ENCODE measurements at regions not wholly inside any gene's neighbourhood (a gene's known extent, or its start where the extent isn't known, plus 50 kb on each side); places are given as distances from the start of the nearest gene placed in this dataset.

- Histone ChIP-seq H3K36me3 (ENCODE audit: control insufficient read depth in 2 of 4, insufficient read depth in 4 of 4, low read length in 3 of 4) (no peaks in the 10 kb centered on the region), H4K91ac (replicated peaks; ENCODE audit: insufficient read length, low read length) (no peak overlapping the region), H3K27me3 (replicated peaks in 1 of 4; ENCODE audit: control insufficient read depth in 3 of 4, extremely low read depth in 1 of 4, insufficient read depth in 3 of 4, low read length in 3 of 4) (no peaks in the 10 kb centered on the region), H3K23ac (ENCODE audit: insufficient read length) (no peak overlapping the region), H3K4ac (replicated peaks; ENCODE audit: insufficient read length, low read depth, low read length) (no peak overlapping the region), H3K23me2 (ENCODE audit: low read depth, low read length) (no peaks in the 10 kb centered on the region), H3K79me2 (ENCODE audit: control insufficient read depth in 1 of 2, insufficient read depth in 2 of 2, low read length in 2 of 2) (no peaks in the 10 kb centered on the region), H2AK5ac (ENCODE audit: low read depth, low read length) (no peak overlapping the region), H4K20me1 (replicated peaks in 1 of 2; ENCODE audit: control insufficient read depth in 1 of 2, insufficient read depth in 2 of 2, low read length in 2 of 2) (peaks cover 0 to 1% of the 10 kb centered on the region in 2 experiments), H3K4me2 (ENCODE audit: insufficient read depth in 1 of 2, low read depth in 2 of 2, low read length in 2 of 2) (no peak overlapping the region), H3K56ac (replicated peaks; ENCODE audit: insufficient read length, low read depth, low read length) (no peak overlapping the region), H3K18ac (ENCODE audit: extremely low read depth, low read length) (no peak overlapping the region), H4K5ac (ENCODE audit: insufficient read length, low read depth, low read length) (no peak overlapping the region), H3K9me3 (ENCODE audit: insufficient read depth in 2 of 2, low read depth in 1 of 2, low read length in 1 of 2) (no peaks in the 10 kb centered on the region), H3K9ac (replicated peaks in 1 of 4; ENCODE audit: extremely low read depth in 1 of 4, low read depth in 3 of 4, low read length in 3 of 4) (no peak overlapping the region), H3K14ac (ENCODE audit: insufficient read length) (no peak overlapping the region), H3K4me3 (ENCODE audit: extremely low read depth in 1 of 4, insufficient read depth in 2 of 4, low read depth in 3 of 4, low read length in 4 of 4) (no peak overlapping the region), H2BK20ac (ENCODE audit: low read length) (no peak overlapping the region), H4K8ac (ENCODE audit: extremely low read depth, insufficient read depth, low read length) (no peak overlapping the region), H3K4me1 (replicated peaks in 1 of 4; ENCODE audit: control insufficient read depth in 3 of 4, insufficient read depth in 4 of 4, low read length in 3 of 4) (no peaks in the 10 kb centered on the region), H3K27ac (ENCODE audit: low read depth, low read length) (no peak overlapping the region), H2BK12ac (ENCODE audit: low read depth, low read length) (no peak overlapping the region), H2AFZ (ENCODE audit: low read length) (no peak overlapping the region), H2BK5ac (ENCODE audit: low read depth, low read length) (no peak overlapping the region), H2BK15ac (ENCODE audit: low read length) (no peak overlapping the region), H2BK120ac (replicated peaks; ENCODE audit: low read depth, low read length) (no peak overlapping the region), H3K79me1 (ENCODE audit: low read depth, low read length) (no peaks in the 10 kb centered on the region)
- no peak for DNase-seq (ENCODE audit: low read depth in 1 of 2, low spot score in 2 of 2)
- ChIA-PET POLR2A (ENCODE audit: partially characterized antibody) (no interaction called here), CTCF (ENCODE audit: partially characterized antibody) (interaction anchor here (0.7 kb wide), 1 partner anchor 11 kb away, joined by 3 read pairs; no protein-coding TSS in a partner anchor)
- no peak for FAIRE-seq
- 90% methylated on average over 6 of the region's 6 CpGs; no CpG with 5 or more reads in 1 of the 2 experiments for WGBS, 2 experiments (ENCODE audit: extremely low coverage in 1 of 2, insufficient coverage in 1 of 2, insufficient read length in 1 of 2, insufficient replicate concordance in 2 of 2, low coverage in 1 of 2, low lambda C conversion rate in 2 of 2, missing lambda C conversion rate in 1 of 2)
- no peak for TF ChIP-seq CTCF (IDR thresholded peaks at IDR 0.05; ENCODE audit: control extremely low read depth in 1 of 3, insufficient read depth in 1 of 3, low read depth in 1 of 3, low read length in 3 of 3)
Observed at GRCh38 chrX:8244301-8244700, 73.2 kb upstream of the VCX2 start.
